ENCODE measurements at regions not wholly inside any gene's neighbourhood (a gene's known extent, or its start where the extent isn't known, plus 50 kb on each side); places are given as distances from the start of the nearest gene placed in this dataset.

DNA sequence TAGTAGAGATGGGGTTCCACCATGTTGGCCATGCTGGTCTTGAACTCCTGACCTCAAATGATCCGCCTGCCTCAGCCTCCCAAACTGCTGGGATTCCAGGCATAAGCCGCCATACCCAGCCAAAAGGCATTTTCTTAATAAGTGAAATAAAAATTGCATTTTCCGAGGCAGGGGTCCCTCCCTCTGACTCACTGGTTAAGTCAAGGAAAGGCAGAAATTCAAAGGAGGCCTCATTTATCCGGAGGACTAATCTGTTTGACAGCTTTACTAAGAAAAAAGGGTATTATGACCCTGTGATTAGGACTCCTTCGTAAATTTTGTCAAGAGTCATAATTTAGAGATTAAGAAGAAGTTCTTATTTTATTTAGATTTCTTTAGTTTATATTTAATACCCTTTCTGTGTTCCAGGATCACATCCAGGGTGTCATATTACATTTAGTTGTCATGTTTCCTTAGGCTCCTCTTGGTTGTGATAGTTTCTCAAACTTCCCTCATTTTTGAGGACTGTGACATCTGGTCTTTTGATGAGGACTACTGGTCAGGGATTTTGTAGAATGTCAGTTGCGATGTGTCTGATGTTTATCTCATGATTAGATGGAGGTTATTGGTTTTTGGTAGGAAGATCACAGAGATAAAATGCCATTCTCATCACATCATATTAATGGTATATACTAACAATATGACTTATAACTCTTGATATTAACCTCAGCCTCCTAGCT lies 753.7 kb upstream of the AMOT start:
- TF ChIP-seq, protein P1, sequence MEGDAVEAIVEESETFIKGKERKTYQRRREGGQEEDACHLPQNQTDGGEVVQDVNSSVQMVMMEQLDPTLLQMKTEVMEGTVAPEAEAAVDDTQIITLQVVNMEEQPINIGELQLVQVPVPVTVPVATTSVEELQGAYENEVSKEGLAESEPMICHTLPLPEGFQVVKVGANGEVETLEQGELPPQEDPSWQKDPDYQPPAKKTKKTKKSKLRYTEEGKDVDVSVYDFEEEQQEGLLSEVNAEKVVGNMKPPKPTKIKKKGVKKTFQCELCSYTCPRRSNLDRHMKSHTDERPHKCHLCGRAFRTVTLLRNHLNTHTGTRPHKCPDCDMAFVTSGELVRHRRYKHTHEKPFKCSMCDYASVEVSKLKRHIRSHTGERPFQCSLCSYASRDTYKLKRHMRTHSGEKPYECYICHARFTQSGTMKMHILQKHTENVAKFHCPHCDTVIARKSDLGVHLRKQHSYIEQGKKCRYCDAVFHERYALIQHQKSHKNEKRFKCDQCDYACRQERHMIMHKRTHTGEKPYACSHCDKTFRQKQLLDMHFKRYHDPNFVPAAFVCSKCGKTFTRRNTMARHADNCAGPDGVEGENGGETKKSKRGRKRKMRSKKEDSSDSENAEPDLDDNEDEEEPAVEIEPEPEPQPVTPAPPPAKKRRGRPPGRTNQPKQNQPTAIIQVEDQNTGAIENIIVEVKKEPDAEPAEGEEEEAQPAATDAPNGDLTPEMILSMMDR (IDR thresholded peaks at IDR 0.05) = no peak

DNA sequence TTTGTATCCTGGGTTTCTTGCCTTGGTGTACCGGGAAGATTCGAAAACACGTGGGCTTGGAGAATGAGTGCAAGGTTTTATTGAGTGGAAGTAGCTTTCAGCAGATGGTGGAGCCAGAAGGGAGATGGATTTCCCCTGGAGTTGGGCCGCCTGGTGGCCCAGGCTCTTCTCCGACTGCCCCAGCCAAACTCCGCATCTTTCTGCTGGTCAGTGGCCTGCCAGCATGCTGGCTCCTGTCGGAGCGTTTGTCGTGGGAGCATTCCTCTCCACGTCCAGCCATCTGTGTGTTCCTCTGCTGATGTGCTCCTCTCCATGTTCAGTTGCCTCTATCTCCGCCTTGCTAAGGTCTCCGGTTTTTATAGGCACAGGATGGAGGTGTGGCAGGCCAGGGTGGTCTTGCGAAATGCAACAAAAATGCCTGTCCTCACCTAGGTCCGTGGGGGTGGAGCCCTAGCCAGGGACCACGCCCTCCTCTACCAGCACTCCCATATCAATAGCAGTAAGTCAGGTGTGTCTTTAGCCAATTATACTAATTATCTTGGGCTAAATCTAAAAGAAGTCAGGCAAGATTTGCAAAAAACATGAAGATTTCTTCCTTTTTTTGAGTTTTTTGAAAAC lies 745.8 kb upstream of the AMOT start:
- TF ChIP-seq, protein P1 (IDR thresholded peaks at IDR 0.05) = no peak

DNA sequence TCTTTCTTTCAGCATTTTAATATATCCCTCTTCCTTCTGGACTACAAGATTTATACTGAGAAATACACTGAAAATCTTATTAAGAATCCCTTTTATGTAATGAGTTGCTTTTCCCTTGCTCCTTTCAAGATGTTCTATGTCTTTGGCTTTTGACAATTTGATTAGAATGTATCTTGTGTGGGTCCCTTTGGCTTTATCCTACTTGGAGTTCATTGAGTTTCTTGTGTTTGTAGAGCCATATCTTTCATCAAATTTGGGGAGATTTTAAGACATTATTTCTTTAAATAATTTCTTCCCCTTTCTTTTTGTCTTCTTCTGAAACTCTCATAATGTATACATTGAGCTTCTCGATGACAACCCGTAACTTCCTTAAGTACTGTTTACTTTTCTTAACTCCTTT lies 739.9 kb upstream of the AMOT start:
- TF ChIP-seq, protein P1 (IDR thresholded peaks at IDR 0.05) = no peak

DNA sequence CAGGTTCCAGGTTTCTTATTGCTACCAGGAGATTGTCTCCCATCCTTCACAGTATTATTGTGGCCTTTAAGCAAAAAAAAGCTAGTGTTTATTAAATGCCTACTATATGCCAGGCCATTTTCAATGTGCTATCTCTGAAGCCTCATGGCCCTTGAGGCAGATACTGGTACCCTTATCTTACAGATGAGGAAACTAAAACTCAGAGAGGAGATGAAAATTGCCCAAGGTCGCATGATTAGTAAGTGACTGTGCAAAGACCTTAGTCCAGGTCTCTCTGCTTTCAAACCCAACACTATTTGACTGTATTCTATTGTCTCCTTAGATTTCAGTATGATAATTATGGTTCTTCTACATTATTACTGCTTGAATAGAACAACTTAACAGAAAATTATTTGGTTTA lies 717.9 kb upstream of the AMOT start:
- TF ChIP-seq, protein P1 (IDR thresholded peaks at IDR 0.05) = no peak

DNA sequence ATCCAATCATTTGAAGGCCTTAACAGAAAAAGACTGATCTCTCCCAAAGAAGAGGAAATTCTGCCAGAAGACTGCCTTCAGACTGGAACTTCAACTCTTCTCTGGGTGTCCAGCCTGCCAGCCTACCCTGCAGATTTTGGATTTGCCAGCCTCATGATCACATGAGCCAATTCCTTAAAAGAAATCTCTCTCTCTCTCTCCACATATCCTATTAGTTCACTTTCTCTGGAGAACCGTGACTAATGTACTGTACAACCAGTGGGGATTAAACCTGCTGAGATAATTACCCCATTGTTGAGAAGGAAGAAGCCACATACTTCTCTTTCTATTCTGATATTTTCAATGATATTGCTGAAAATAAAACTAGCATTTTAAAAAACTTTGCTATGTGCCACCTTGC lies 711.3 kb upstream of the AMOT start:
- TF ChIP-seq, protein P1 (IDR thresholded peaks at IDR 0.05) = no peak

DNA sequence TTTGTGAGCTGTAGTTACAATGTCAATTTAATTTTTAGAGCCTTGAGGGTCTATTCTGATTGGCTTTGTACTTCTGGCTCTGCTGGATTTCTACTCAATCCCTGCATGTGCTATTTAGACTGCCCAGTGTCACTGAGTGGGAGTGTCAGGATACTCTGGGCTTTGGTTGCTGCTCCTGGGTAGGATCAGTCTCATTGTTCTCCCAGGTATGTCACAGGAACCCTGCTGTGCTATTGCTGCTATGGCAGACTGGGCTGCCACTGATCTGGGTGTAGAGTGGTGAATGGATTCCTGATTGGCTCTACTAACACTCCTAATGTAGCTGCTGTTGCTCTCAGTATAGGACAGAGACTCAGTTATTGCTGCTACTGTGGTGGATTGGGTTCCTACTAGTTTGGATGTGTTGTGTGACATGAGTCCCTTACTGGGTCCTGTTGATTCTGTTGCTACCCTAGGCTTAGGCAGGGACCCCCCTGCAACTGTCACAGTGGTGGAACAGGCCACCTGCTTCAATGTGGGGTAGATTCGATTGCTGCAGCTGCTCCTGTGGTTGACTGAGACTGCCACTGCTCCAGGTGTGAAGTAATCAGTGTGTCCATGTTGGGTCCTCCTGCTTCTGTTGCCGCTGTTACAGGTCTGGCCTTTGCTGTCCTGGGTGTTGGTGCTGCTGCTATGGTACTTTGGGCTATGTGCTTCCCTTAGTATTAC lies 707.8 kb upstream of the AMOT start:
- TF ChIP-seq, protein P1 (IDR thresholded peaks at IDR 0.05) = no peak

DNA sequence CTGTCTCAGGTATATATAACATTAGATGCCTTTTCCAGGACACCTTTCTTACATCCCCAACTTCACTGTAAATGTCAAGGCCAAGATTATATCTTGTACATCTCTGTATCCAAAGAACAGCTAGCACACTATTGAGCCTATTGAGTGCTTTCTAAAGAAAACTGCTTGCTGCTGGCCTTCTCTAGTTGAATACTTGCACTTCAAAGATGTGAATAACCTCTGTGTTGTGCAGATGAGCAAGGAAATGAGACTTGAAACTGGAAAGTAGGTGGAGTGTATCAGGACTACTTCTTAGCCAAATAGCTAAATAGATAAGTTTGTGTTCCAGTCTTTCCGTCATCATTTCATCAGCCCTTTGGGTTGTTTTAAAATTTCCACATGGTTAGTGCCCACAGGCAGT lies 704.4 kb upstream of the AMOT start:
- TF ChIP-seq, protein P1 (IDR thresholded peaks at IDR 0.05) = no peak
